T-helper 1 cell (primary cell): ENCODE measurements at regions not wholly inside any gene's neighbourhood (a gene's known extent, or its start where the extent isn't known, plus 50 kb on each side); places are given as distances from the start of the nearest gene placed in this dataset.
"Not testable (repeated sequence)": the region's sequence is repeated elsewhere in the genome, so short reads cannot be mapped to it uniquely, and the experiment has no call there.

Source experiments
- DNase-seq, 5 donors: peaks; one replicate each; pipeline ENCODE4 v3.0.0-alpha.2; 2012 to 2020

GRCh38 chr12:116327992-116328391, 50.5 kb upstream of the MED13L start:
- not testable (repeated sequence) for DNase-seq

- no peak for DNase-seq
Observed at GRCh38 chr12:116331876-116332275, 54.4 kb upstream of the MED13L start.

DNA sequence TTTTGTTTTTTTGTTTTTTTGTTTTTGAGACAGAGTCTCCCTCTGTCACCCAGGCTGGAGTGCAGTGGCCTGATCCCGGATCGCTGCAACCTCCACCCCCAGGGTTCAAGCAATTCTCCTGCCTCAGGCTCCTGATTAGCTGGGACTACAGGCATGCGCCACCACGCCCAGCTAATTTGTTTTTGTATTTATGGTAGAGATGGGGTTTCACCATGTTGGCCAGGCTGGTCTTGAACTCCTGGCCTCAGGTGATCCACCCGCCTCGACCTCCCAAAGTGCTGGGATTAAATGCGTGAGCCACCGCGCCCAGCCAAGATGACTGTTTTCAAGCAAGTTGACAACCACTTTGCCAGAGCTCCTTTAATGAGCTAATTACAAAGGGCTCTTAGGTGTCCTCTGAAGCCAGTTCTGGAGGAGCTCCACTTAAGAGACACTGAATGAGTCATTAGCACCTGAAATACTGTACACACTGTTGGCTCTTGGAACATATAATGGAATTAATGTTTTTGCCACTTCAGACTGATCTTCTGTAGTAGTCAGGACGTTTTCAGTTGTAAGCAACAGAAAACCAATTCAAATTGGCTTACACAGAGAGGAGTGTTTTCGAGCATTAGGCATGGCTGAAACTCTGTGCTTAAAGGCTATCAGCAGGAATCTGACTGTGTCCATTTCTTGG, 55.4 kb upstream of the MED13L start:
- no peak for DNase-seq

GRCh38 chr12:116333402-116333801, 55.9 kb upstream of the MED13L start:
- DNase-seq: no peak

GRCh38 chr12:116336542-116337065, 59.1 kb upstream of the MED13L start:
- DNase-seq: peak in 1 of 5 donors; percentile 38

DNA sequence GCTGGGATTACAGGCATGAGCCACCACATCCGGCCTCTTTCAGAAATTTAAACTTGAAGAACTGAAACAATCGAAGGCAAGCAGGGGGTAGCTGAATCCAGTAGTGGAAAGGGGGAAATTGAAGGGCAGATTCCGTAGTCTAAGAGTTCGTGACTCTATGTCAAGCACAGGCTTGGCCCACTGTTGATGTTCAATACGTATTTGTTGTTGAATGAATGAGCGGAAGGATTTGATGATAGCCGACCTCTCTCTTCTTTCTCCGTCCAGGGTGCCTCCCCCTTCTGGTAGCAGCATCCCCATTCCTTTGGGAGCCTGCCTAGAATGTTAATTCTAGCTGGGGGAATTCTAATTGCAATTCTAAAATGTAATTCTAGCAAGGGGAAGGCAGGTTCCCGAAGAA, 59.8 kb upstream of the MED13L start:
- DNase-seq: no peak

GRCh38 chr12:116338064-116338846, 60.8 kb upstream of the MED13L start:
- no peak for DNase-seq

GRCh38 chr12:116339062-116339461, 61.6 kb upstream of the MED13L start:
- DNase-seq: no peak

- DNase-seq: no peak
Observed at GRCh38 chr12:116339800-116340371, 62.4 kb upstream of the MED13L start.

- no peak for DNase-seq
Observed at GRCh38 chr12:116343331-116343884, 65.9 kb upstream of the MED13L start.

DNA sequence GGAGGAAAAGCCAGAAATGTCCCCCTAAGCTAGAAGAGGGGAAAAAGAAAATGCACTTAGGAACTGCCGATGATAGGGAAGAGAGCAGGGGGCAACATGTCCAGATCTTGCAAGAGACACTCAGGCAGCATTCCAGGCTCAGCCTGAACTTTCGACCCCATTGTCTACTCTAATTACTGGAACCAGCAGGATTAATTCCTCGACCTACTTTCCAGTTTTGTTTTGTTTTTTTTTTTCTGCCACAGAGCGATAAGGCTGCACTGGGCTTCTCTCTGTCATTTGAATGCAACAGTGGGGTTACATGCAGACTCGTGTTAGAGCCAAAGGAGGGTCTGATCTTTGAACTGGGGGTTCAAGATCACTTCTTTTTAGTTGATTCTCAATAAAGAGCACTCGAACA, 68.7 kb upstream of the MED13L start:
- no peak for DNase-seq

DNA sequence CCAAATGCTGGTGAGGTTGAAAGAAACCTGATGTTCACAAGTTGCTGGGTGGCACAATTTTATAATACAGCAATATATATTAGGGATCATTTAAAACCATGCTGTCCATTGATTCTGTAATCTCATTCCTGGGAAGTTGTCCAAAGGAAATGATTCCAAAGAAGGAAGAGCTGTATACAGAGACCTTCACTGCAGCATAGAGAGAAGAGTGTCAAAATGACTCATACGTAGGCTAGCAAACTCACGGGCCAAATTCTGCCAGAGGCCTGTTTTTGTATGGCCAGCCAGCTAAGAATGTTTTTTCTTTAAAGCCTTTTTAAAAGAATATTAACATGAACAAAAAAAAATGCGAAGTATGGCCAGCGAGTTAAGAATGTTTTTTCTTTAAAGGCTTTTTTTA, 69.2 kb upstream of the MED13L start:
- no peak for DNase-seq

DNA sequence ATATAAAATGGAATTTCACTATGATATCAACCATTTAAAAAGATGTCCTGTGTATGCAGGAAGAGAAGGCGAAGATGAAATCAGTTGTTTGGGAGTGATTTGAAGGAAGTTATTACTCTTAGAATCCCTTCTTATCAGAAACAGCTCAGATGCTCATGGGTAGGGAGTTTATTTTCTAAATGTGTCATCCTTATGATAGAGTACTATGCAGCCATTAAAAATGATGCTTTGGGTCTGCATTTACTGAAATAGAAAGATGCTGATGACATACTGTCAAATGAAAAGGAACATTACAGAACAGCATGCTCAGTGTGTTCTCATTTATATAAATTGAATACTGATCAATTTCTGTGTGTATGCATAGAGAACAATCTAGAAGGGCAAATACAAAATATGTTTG, 69.8 kb upstream of the MED13L start:
- DNase-seq: no peak

DNA sequence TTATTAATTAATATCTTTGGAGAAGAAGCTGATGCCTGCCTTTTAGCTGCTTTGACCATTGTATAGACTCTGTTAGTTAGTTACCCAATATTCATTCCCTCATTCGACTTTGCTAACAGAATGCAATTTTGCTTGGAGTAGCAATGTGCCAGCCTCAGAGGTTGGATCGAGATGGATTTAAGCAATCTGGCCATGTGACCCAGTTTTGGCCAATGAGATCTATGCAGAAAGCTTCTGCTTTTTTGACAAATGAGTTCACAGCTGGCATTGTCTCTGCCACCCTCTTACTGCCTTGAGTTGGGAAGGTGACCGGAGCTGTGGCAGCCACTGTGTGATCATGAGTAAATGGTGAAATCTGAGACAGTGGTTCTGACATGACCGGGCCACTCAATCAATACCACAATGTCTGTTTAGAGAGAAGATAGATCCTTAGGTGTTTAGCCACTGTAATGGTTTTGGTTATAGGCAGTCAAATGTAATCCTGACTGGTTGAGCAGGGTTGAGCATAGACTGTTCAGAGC, 74.9 kb upstream of the MED13L start:
- DNase-seq: no peak

DNA sequence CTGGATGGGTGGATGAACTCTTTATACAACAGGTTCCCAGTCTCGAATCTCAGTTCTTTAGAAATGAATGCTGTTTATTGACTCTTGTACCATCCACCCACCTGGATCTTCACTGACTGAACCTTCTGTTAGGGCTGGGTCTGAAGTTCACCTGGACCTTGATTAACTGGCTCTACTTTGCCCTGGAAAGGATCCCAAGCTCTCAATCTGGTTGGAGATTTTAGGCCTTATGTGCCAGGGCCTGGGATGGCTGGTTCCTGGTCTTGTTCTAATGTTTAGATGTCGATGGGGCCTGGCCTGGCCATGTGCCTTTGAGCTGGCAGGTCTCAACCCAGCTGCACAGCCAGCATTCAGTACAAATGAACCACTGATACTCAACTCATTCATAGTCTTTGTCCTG, 76.5 kb upstream of the MED13L start:
- DNase-seq: no peak

- DNase-seq: no peak
Observed at GRCh38 chr12:116354534-116354933, 77.0 kb upstream of the MED13L start.

GRCh38 chr12:116354950-116355783, 77.7 kb upstream of the MED13L start:
- DNase-seq: no peak

DNA sequence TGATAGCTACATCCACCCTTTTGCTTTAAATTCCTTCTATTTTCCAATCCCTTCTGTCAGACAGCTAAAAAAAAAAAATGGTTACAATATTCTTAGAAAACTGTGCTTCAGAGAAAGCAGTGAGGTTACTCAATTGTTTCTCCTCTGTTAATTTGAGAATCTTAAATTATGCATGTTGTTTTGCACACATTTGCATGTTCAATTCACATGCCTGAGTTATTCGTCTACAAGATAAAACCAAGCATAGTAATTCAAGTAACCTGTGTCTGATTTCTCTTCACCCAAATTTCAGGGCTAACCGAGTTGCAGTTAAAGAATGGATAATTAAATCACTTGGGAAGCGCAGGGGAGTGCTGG, 81.0 kb upstream of the MED13L start:
- no peak for DNase-seq

DNA sequence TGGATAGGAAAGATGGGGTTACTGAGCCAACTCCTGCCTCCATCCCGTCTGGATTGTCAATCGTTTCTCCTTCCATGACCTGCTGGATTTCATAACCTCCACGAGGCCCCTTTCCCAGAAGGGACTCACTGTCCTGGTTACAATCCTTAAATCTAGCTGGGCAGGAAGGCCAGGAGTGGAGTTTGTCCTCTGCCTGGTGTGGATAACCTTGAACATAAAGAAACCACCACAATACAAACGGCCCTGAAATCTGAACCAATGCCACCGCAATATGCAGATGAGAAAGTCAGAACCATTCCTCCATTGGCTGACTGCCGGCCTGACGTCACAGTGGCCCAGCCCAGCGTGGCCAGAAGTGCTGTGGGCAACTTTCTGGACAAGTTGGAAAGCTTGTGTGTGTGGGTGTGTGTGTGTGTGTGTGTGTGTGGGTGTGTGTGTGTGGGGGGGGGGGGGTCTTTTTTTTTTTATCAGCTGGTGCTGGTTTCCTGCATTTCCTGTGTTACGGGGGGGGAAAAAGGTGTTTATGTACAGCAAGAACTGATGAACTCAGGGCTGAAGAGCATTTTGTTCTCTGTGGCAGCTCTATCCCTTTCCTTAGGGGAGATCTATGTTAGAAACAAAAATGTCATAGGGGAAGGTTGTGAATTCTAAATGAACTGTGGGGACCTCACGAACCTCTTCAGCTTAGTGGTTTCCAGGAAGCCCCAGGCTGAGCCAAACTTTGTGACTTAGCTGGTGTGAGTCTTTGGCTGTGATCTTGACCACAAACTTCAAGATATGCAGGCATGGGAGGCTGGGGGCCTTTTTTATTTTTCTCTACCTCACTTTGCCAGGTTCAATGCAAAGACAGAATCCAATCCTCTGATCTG, 81.6 kb upstream of the MED13L start:
- peak; percentile 32 to 68 (median 64) for DNase-seq

DNA sequence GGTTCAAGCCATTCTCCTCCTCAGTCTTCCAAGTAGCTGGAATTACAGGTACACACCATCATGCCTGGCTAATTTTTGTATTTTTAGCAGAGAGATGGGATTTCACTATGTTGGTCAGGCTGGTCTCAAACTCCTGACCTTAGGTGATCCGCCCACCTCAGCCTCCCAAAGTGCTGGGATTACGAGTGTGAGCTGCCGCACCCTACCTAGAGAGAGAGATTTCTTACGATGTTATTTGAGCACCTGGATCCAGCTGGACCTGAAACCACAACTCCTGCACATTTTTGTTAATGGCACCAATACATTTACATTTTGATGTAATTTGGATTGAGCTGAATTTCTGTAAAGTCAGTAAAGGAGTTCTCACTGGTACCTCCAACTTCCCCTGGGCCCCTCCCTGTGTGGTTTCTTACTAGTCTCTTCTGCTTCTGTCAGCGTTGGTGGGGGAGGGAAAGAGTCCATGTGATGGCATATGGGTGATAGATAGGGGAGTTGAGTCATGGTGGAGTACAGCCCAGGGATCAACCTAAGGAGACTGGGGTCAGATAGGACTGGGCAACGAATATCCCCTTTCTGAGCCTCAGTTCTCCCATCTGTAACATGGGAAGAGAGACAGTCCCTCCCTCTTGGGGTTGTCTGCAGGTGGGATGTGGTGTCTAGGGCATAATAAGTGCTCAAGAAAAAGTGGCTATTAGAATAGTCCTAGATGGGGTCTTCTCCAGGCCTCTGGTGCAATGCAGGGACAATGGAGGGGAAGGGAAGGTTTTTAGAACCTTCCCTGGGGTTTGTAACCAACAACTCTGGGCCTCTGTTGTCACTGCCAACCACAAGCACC, 83.3 kb upstream of the MED13L start:
- DNase-seq: peak in 1 of 5 donors; percentile 15
